Stimulated activated CD8-positive, alpha-beta memory T cell treated with anti-CD3 and anti-CD28 coated beads, Interleukin-7, amount 100 ng/mL, for 24 hours (primary cell): ENCODE measurements at regions not wholly inside any gene's neighbourhood (a gene's known extent, or its start where the extent isn't known, plus 50 kb on each side); places are given as distances from the start of the nearest gene placed in this dataset.

Source experiments
- DNase-seq: peaks from one replicate; pipeline ENCODE4 v3.0.0-alpha.2; 2020; ENCODE audit warnings: low read depth

- no peak for DNase-seq
Measured at GRCh38 chr9:85428230-85428629, 313.5 kb downstream of the AGTPBP1 start.

GRCh38 chr9:85427772-85428171, 314.0 kb downstream of the AGTPBP1 start:
- DNase-seq = no peak

GRCh38 chr9:85425153-85425611, 316.6 kb downstream of the AGTPBP1 start:
- peak; percentile 9 for DNase-seq

- DNase-seq = no peak
Measured at GRCh38 chr9:85423422-85423821, 318.3 kb downstream of the AGTPBP1 start.

- no peak for DNase-seq
Measured at GRCh38 chr9:85421641-85422040, 320.1 kb downstream of the AGTPBP1 start.

GRCh38 chr9:85420750-85421149, 321.0 kb downstream of the AGTPBP1 start:
- no peak for DNase-seq

GRCh38 chr9:85417674-85418073, 324.1 kb downstream of the AGTPBP1 start:
- no peak for DNase-seq

GRCh38 chr9:85416715-85417114, 325.0 kb downstream of the AGTPBP1 start:
- DNase-seq = no peak

GRCh38 chr9:85414390-85414789, 327.4 kb downstream of the AGTPBP1 start:
- DNase-seq = no peak

GRCh38 chr9:85408494-85408893, 333.3 kb downstream of the AGTPBP1 start:
- no peak for DNase-seq

- no peak for DNase-seq
Measured at GRCh38 chr9:85405566-85405950, 336.2 kb downstream of the AGTPBP1 start.

GRCh38 chr9:85404911-85405565, 336.7 kb downstream of the AGTPBP1 start:
- no peak for DNase-seq

GRCh38 chr9:85402551-85402950, 339.2 kb downstream of the AGTPBP1 start:
- no peak for DNase-seq

- no peak for DNase-seq
Measured at GRCh38 chr9:85401998-85402397, 339.8 kb downstream of the AGTPBP1 start.

GRCh38 chr9:85397005-85397404, 344.7 kb downstream of the AGTPBP1 start:
- DNase-seq = no peak

GRCh38 chr9:85392260-85392659, 349.5 kb downstream of the AGTPBP1 start:
- DNase-seq = no peak

- no peak for DNase-seq
Measured at GRCh38 chr9:85377731-85378289, 363.9 kb downstream of the AGTPBP1 start.

- no peak for DNase-seq
Measured at GRCh38 chr9:85368781-85369180, 373.0 kb downstream of the AGTPBP1 start.

- DNase-seq = no peak
Measured at GRCh38 chr9:85359161-85359560, 382.6 kb downstream of the AGTPBP1 start.

- DNase-seq = no peak
Measured at GRCh38 chr9:85349046-85349445, 392.7 kb downstream of the AGTPBP1 start.

- DNase-seq = no peak
Measured at GRCh38 chr9:85347541-85347940, 394.2 kb downstream of the AGTPBP1 start.

- DNase-seq = no peak
Measured at GRCh38 chr9:85344901-85345300, 396.9 kb downstream of the AGTPBP1 start.

GRCh38 chr9:85339338-85339737, 402.4 kb downstream of the AGTPBP1 start:
- no peak for DNase-seq

GRCh38 chr9:85334228-85334627, 407.5 kb downstream of the AGTPBP1 start:
- no peak for DNase-seq
